ENCODE measurements at regions not wholly inside any gene's neighbourhood (a gene's known extent, or its start where the extent isn't known, plus 50 kb on each side); places are given as distances from the start of the nearest gene placed in this dataset.
"Not testable (repeated sequence)": the region's sequence is repeated elsewhere in the genome, so short reads cannot be mapped to it uniquely, and the experiment has no call there.

- ChIA-PET POLR2A (no interaction called here), CTCF (no interaction called here)
- intact Hi-C loops (cut with micrococcal nuclease) = no loop called here
- Mint-ChIP-seq H3K27ac (no peak overlapping the region), H3K36me3 (ENCODE audit: low read depth) (peaks cover 2% of the 10 kb centered on the region), H3K4me3 (no peak overlapping the region), H3K27me3 (no peaks in the 10 kb centered on the region), H3K9me3 (peaks cover 15% of the 10 kb centered on the region), H3K4me1 (no peaks in the 10 kb centered on the region)
- ATAC-seq (ENCODE audit: low read depth) (no peak), DNase-seq (no peak)
- TF ChIP-seq, protein P1, sequence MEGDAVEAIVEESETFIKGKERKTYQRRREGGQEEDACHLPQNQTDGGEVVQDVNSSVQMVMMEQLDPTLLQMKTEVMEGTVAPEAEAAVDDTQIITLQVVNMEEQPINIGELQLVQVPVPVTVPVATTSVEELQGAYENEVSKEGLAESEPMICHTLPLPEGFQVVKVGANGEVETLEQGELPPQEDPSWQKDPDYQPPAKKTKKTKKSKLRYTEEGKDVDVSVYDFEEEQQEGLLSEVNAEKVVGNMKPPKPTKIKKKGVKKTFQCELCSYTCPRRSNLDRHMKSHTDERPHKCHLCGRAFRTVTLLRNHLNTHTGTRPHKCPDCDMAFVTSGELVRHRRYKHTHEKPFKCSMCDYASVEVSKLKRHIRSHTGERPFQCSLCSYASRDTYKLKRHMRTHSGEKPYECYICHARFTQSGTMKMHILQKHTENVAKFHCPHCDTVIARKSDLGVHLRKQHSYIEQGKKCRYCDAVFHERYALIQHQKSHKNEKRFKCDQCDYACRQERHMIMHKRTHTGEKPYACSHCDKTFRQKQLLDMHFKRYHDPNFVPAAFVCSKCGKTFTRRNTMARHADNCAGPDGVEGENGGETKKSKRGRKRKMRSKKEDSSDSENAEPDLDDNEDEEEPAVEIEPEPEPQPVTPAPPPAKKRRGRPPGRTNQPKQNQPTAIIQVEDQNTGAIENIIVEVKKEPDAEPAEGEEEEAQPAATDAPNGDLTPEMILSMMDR (IDR thresholded peaks at IDR 0.05) = no peak
Measured at GRCh38 chr4:38470735-38471262, 193.2 kb upstream of the KLF3 start.

DNA sequence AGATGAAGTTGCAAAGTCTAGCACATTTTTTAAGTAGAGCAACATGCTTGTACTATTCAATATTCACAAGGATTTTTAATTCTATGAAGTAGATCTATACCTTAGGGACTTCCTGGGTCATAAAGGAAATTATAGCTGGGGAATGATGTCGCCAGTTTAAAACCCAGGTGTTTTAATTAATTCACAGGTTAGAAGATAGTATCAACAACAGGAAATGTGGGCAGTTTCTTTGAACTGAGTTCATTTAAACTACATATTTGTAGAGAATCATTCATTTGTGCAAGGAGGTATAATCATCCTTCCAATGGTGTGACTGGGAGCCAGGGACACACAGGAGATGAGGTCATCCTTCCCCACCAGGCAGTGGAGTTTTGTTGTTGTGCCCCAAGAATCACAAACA, 181.3 kb upstream of the KLF3 start:
- Mint-ChIP-seq H3K36me3 (ENCODE audit: low read depth) (no peaks in the 10 kb centered on the region), H3K4me1 (no peaks in the 10 kb centered on the region), H3K27me3 (peaks cover 2% of the 10 kb centered on the region), H3K27ac (no peak overlapping the region), H3K9me3 (no peaks in the 10 kb centered on the region), H3K4me3 (no peak overlapping the region)
- ATAC-seq (ENCODE audit: low read depth) (no peak), DNase-seq (no peak)
- intact Hi-C loops (cut with micrococcal nuclease) = no loop called here
- TF ChIP-seq, protein P1 (IDR thresholded peaks at IDR 0.05) = no peak
- ChIA-PET POLR2A (no interaction called here), CTCF (no interaction called here)

- H3K4me3 Mint-ChIP-seq; H3K36me3 Mint-ChIP-seq (ENCODE audit: low read depth): not testable (repeated sequence)
Measured at GRCh38 chr4:38483628-38484027, 180.4 kb upstream of the KLF3 start.

GRCh38 chr4:38489011-38489861, 174.8 kb upstream of the KLF3 start:
- H3K27ac Mint-ChIP-seq = no peak overlapping the region
- no peaks in the 10 kb centered on the region for H3K4me1 Mint-ChIP-seq
- no peaks in the 10 kb centered on the region for H3K9me3 Mint-ChIP-seq
- ATAC-seq (ENCODE audit: low read depth) = no peak
- H3K36me3 Mint-ChIP-seq (ENCODE audit: low read depth) = no peaks in the 10 kb centered on the region
- DNase-seq = no peak
- POLR2A ChIA-PET = no interaction called here
- peaks cover 2% of the 10 kb centered on the region for H3K27me3 Mint-ChIP-seq
- CTCF ChIA-PET = no interaction called here
- TF ChIP-seq, protein P1 (IDR thresholded peaks at IDR 0.05) = no peak
- intact Hi-C loops (cut with micrococcal nuclease) = no loop called here
- no peak overlapping the region for H3K4me3 Mint-ChIP-seq

More at GRCh38 chr4:38483628-38484027, 180.4 kb upstream of the KLF3 start:
- H3K4me1 Mint-ChIP-seq; POLR2A ChIA-PET; intact Hi-C loops (cut with micrococcal nuclease); H3K27me3 Mint-ChIP-seq; DNase-seq; H3K27ac Mint-ChIP-seq; ATAC-seq (ENCODE audit: low read depth); H3K9me3 Mint-ChIP-seq; CTCF ChIA-PET: not testable (repeated sequence)

GRCh38 chr4:38489924-38490639, 173.9 kb upstream of the KLF3 start:
- no peaks in the 10 kb centered on the region for H3K4me1 Mint-ChIP-seq
- TF ChIP-seq, protein P1 (IDR thresholded peaks at IDR 0.05) = no peak
- no peak overlapping the region for H3K4me3 Mint-ChIP-seq
- ATAC-seq (ENCODE audit: low read depth) (no peak), DNase-seq (no peak)
- H3K9me3 Mint-ChIP-seq = no peaks in the 10 kb centered on the region
- no peaks in the 10 kb centered on the region for H3K36me3 Mint-ChIP-seq (ENCODE audit: low read depth)
- intact Hi-C loops (cut with micrococcal nuclease) = no loop called here
- H3K27ac Mint-ChIP-seq = no peak overlapping the region
- ChIA-PET POLR2A (no interaction called here), CTCF (no interaction called here)
- peaks cover 5% of the 10 kb centered on the region for H3K27me3 Mint-ChIP-seq
